H1 (cell line): ENCODE measurements at regions not wholly inside any gene's neighbourhood (a gene's known extent, or its start where the extent isn't known, plus 50 kb on each side); places are given as distances from the start of the nearest gene placed in this dataset.
A peak's percentile ranks its signal among the peaks of the same experiment; 100 is the strongest.

ENCODE experiments used
- JUND ChIP-seq: IDR thresholded peaks from 2 replicates; pipeline ENCODE4 v1.6.1; 2011; ENCODE audit warnings: mild to moderate bottlenecking, improper control_type of control experiment, low read length
- MAFK ChIP-seq: IDR thresholded peaks from 2 replicates; pipeline ENCODE4 v1.6.1; 2012; ENCODE audit warnings: low read depth, mild to moderate bottlenecking, improper control_type of control experiment, low read length
- RAD21 ChIP-seq, 2 experiments: IDR thresholded peaks in 1 of 2; conservative IDR thresholded peaks in 1 of 2; 2 replicates each; pipeline ENCODE4 v1.6.1; 2011; ENCODE audit warnings: low read depth in 2 of 2, low read length in 2 of 2, improper control_type of control experiment in 1 of 2, inconsistent platforms in 1 of 2, mild to moderate bottlenecking in 1 of 2, moderate library complexity in 1 of 2

DNA sequence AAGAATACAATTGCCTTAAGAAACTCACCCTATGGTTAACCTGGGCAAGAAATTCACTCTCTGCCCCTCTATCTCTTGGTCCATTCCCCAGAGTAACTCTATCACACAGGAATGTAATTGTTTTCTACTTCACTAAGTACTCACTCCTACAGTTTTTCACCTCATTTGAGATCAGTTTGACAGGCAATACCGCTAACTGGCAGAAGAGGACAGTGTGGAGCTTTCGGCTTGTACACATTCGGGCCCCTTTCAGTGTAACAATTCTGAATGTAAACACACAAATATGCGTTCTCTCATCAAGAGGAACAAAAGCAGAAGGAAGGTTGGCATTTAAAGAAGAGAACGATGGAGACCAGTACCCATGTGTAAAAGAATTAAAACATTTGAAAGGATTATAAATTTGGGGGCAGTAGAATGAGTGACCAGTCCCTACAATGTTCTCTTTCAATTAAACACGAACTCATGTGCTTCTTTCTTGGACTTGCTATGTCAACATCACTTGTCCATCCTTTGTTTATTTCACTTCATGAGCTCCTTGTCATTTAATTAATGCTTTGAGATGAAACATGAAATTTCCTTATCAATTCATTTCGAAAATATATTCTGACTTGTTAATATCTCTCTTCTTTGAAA lies 188.5 kb upstream of the GRAMD2B start (continued):
- TF ChIP-seq MAFK = no peak
- peak; percentile 84 to 88 for TF ChIP-seq RAD21 (IDR thresholded peaks at IDR 0.05 in 1 of 2, conservative IDR thresholded peaks at IDR 0.05 in 1 of 2; ENCODE audit: low read depth in 2 of 2, low read length in 2 of 2)
- TF ChIP-seq JUND = no peak
